Calu3 (cell line): ENCODE measurements at regions not wholly inside any gene's neighbourhood (a gene's known extent, or its start where the extent isn't known, plus 50 kb on each side); places are given as distances from the start of the nearest gene placed in this dataset.
"Not testable (repeated sequence)": the region's sequence is repeated elsewhere in the genome, so short reads cannot be mapped to it uniquely, and the experiment has no call there.

Experiments used
- BruUV-seq: library from RNA; stranded (reverse); fragments of 400-500 nt; replicated peaks from 2 replicates; lab custom pipeline; 2021; lab: Mats Ljungman, UMichigan
- CTCF ChIA-PET: fragments of 300-600 bp; sonication (Branson Sonifier 250); formaldehyde crosslinking; loops from one replicate; lab custom pipeline; 2022; ENCODE audit warnings: antibody characterized with exemption; lab: Charles Lee
- DNase-seq: peaks from one replicate; pipeline ENCODE4 v3.0.0; 2022
- H3K27ac Mint-ChIP-seq: one replicate; pipeline ENCODE4 v1.8.0; 2022; ENCODE audit warnings: mixed read lengths; ENCODE audit not compliant: unreplicated experiment
- H3K27me3 Mint-ChIP-seq: one replicate; pipeline ENCODE4 v1.8.0; 2022; ENCODE audit warnings: mixed read lengths; ENCODE audit not compliant: unreplicated experiment
- H3K36me3 Mint-ChIP-seq: one replicate; pipeline ENCODE4 v1.8.0; 2022; ENCODE audit warnings: mild to moderate bottlenecking, moderate library complexity, mixed read lengths; ENCODE audit not compliant: insufficient read depth, unreplicated experiment
- H3K4me1 Mint-ChIP-seq: one replicate; pipeline ENCODE4 v1.8.0; 2022; ENCODE audit warnings: mild to moderate bottlenecking, low read depth, mixed read lengths; ENCODE audit not compliant: unreplicated experiment
- H3K4me3 Mint-ChIP-seq: one replicate; pipeline ENCODE4 v1.8.0; 2022; ENCODE audit warnings: mild to moderate bottlenecking, low read depth, moderate library complexity, mixed read lengths; ENCODE audit not compliant: unreplicated experiment
- H3K9me3 Mint-ChIP-seq: one replicate; pipeline ENCODE4 v1.8.0; 2022; ENCODE audit warnings: low read depth, mixed read lengths; ENCODE audit not compliant: unreplicated experiment
- intact Hi-C: fragments of 100-400 bp; cut with micrococcal nuclease; formaldehyde crosslinking; loops from one replicate; pipeline ENCODE4 v1.10.0; 2022; ENCODE audit not compliant: unreplicated experiment

DNA sequence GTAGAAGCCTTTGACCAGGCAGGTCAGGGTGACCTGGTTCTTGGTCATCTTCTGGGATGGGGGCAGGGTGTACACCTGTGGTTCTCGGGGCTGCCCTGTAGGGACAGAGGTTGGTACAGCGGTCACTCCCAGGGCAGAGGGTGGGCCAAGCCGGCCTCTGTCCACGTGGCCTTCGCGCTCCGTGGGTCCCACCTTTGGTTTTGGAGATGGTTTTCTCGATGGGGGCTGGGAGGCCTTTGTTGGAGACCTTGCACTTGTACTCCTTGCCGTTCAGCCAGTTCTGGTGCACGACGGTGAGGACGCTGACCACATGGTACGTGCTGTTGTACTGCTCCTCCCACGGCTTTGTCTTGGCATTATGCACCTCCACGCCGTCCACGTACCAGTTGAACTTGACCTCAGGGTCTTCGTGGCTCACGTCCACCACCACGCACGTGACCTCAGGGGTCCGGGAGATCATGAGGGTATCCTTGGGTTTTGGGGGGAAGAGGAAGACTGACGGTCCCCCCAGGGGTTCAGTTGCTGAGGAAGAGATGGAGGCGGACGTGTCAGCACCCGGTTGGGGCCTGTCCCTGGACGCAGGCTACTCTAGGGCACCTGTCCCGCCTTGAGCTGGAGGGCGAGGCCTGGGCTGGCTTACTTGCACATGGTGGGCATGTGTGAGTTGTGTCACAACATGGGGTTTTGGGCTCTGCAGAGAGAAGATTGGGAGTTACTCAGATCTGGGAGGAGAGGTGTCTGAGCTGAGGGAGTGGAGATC lies 142.3 kb downstream of the TMEM121 start:
- H3K27me3 Mint-ChIP-seq, result peaks cover 41% of the 10 kb centered on the region
- H3K4me3 Mint-ChIP-seq, CTCF ChIA-PET, intact Hi-C loops, DNase-seq, H3K27ac Mint-ChIP-seq, H3K4me1 Mint-ChIP-seq, H3K9me3 Mint-ChIP-seq, H3K36me3 Mint-ChIP-seq, BruUV-seq: not testable (repeated sequence)

DNA sequence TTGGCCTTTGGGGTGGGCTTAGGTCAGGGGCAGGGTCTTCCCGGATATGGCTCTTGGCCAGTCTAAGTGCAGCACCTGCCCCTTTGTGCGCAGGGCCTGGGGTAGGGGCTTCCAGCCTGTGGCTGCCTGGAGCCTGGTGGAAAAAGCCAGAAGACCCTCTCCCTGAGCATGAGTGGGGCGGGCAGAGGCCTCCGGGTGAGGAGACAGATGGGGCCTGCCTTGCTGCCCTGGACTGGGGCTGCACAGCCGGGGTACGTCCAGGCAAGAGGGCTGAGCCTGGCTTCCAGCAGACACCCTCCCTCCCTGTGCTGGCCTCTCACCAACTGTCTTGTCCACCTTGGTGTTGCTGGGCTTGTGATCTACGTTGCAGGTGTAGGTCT lies 142.8 kb downstream of the TMEM121 start:
- H3K9me3 Mint-ChIP-seq, BruUV-seq, H3K4me3 Mint-ChIP-seq: not testable (repeated sequence)

DNA sequence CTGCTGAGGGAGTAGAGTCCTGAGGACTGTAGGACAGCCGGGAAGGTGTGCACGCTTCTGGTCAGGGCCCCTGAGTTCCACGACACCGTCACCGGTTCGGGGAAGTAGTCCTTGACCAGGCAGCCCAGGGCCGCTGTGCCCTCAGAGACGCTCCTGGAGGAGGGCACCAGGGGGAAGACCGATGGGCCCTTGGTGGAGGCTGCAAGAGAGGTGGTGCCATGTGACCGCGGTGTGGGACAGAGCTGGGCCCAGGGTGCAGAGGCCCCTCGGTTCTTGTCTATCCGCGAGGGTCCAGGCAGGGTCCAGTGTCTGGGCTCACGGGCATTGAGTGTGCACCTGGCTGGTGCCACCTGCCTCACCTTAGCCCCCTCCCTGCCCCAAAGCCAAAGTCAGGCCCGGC lies 143.3 kb downstream of the TMEM121 start:
- H3K9me3 Mint-ChIP-seq, H3K4me3 Mint-ChIP-seq, BruUV-seq, DNase-seq, H3K27ac Mint-ChIP-seq, H3K4me1 Mint-ChIP-seq, H3K36me3 Mint-ChIP-seq, CTCF ChIA-PET: not testable (repeated sequence)
- H3K27me3 Mint-ChIP-seq, result peaks cover 38% of the 10 kb centered on the region
- intact Hi-C loops, result loop anchor here (10.0 kb wide), 1 partner anchor 275 kb away; no protein-coding TSS in a partner anchor

More for the DNA sequence above, 142.8 kb downstream of the TMEM121 start:
- DNase-seq, CTCF ChIA-PET, H3K27ac Mint-ChIP-seq, H3K4me1 Mint-ChIP-seq, H3K36me3 Mint-ChIP-seq, intact Hi-C loops: not testable (repeated sequence)
- peaks cover 38% of the 10 kb centered on the region for H3K27me3 Mint-ChIP-seq

GRCh38 chr14:105672450-105673200 lies 146.2 kb downstream of the TMEM121 start:
- H3K27ac Mint-ChIP-seq, H3K36me3 Mint-ChIP-seq, BruUV-seq, H3K4me1 Mint-ChIP-seq, DNase-seq, CTCF ChIA-PET, H3K9me3 Mint-ChIP-seq, H3K4me3 Mint-ChIP-seq: not testable (repeated sequence)
- H3K27me3 Mint-ChIP-seq, result peaks cover 31% of the 10 kb centered on the region
- intact Hi-C loops, result loop anchor here (10.0 kb wide), 1 partner anchor 272 kb away; no protein-coding TSS in a partner anchor

GRCh38 chr14:105675433-105675832 lies 149.1 kb downstream of the TMEM121 start:
- BruUV-seq, H3K4me3 Mint-ChIP-seq, CTCF ChIA-PET, DNase-seq, H3K9me3 Mint-ChIP-seq, H3K36me3 Mint-ChIP-seq, H3K4me1 Mint-ChIP-seq, H3K27ac Mint-ChIP-seq: not testable (repeated sequence)
- H3K27me3 Mint-ChIP-seq, result peaks cover 30% of the 10 kb centered on the region
- intact Hi-C loops, result loop anchor here (10.0 kb wide), 1 partner anchor 269 kb away; no protein-coding TSS in a partner anchor

GRCh38 chr14:105675905-105676670 lies 149.7 kb downstream of the TMEM121 start:
- H3K27me3 Mint-ChIP-seq, result peaks cover 30% of the 10 kb centered on the region
- H3K27ac Mint-ChIP-seq, H3K36me3 Mint-ChIP-seq, H3K9me3 Mint-ChIP-seq, DNase-seq, CTCF ChIA-PET, BruUV-seq, H3K4me3 Mint-ChIP-seq, H3K4me1 Mint-ChIP-seq: not testable (repeated sequence)
- intact Hi-C loops, result loop anchor here (10.0 kb wide), 1 partner anchor 269 kb away; no protein-coding TSS in a partner anchor

DNA sequence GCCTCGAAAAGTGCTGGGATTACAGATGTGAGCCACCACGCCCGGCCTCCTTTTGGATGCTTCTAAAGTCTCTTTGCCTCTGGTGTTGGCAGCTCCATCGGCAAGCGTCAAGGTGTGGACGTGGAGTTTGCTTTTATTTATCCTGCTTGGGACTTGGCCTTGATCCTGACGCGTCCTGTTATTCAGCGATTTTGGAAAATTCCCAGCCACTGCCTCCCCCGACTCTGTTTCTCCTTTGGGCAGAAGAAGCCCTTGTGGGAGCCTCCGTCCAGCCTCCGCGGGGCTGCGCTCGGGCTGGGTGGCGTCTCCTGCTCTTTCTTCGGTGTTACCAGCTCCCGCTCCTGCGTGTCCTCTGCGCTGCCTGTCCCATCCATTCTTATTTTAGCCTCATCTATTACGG lies 151.7 kb downstream of the TMEM121 start:
- intact Hi-C loops, result loop anchor here (10.0 kb wide), 1 partner anchor 267 kb away; no protein-coding TSS in a partner anchor
- H3K27me3 Mint-ChIP-seq, result peaks cover 30% of the 10 kb centered on the region
- CTCF ChIA-PET, H3K4me1 Mint-ChIP-seq, BruUV-seq, H3K36me3 Mint-ChIP-seq, H3K27ac Mint-ChIP-seq, H3K9me3 Mint-ChIP-seq, DNase-seq, H3K4me3 Mint-ChIP-seq: not testable (repeated sequence)

DNA sequence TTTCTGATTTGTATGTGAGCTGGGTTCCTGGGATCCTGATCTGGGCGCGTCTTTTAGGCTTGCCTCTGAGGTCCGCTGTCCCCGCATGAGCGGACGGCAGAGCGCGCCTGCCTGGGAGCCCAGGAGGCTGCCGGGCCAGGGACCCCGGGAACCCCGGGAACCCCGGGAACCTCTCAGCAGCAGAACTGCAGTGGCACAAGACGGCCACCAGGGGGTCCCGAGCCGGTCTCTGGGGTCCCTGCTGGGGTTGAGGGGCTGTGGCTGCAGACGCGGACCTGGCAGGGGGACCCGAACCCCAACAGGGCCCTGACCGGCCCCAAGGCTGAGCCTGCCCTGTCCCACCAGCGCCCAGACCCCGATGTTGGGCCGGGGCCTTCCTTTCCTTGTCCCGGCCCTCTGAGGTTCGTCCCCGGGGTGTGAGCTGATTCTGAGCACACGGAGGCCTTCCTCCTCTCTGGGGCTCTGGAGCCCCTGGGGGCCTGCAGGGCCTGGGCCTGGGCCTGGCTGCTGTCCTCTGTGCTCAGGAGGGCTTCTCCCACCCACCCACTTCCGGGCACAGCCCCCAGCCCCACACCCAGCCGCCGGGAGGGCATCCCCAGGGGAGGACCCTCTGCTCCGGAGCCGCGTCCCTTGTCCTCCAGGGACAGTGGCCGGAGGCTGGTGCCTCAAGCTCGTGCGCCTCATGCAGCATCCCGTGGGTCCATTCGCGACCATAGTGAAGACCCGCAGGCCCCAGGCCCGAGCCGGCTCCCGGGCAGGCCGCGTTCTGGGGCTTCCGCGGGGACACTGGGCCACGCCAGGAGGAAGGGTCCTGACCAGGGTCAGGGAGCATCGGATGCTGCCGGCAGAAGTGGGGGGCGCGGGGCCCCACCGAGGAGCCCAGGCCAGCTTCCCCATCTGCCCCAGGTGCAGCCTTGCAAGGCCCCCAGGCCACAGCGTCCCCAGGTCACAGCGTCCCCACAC lies 152.9 kb downstream of the TMEM121 start:
- H3K9me3 Mint-ChIP-seq, CTCF ChIA-PET, H3K4me3 Mint-ChIP-seq, BruUV-seq, H3K4me1 Mint-ChIP-seq, H3K36me3 Mint-ChIP-seq, DNase-seq, H3K27ac Mint-ChIP-seq: not testable (repeated sequence)
- intact Hi-C loops, result loop anchor here (10.0 kb wide), 1 partner anchor 266 kb away; no protein-coding TSS in a partner anchor
- peaks cover 29% of the 10 kb centered on the region for H3K27me3 Mint-ChIP-seq
